Upper lobe of left lung (tissue), 4 donors: ENCODE measurements at regions not wholly inside any gene's neighbourhood (a gene's known extent, or its start where the extent isn't known, plus 50 kb on each side); places are given as distances from the start of the nearest gene placed in this dataset.

ENCODE experiments used
- CTCF ChIP-seq, 6 experiments: fragments of 450-650 bp in 4 of 6; fragments of 200-600 bp in 2 of 6; sonication (generic) in 2 of 6; IDR thresholded peaks; one replicate each; pipeline ENCODE4 v1.5.1; 2016 to 2019; ENCODE audit warnings: antibody characterized with exemption in 6 of 6
- POLR2A ChIP-seq, 4 donors: fragments of 450-650 bp; IDR thresholded peaks; one replicate each; pipeline ENCODE4 v1.5.1; 2016 to 2017; ENCODE audit warnings: antibody characterized with exemption in 4 of 4, mild to moderate bottlenecking in 2 of 4

- TF ChIP-seq CTCF (IDR thresholded peaks at IDR 0.05) (no peak), POLR2A (IDR thresholded peaks at IDR 0.05) (no peak)
Observed at GRCh38 chr7:57204411-57204811, 72.2 kb upstream of the ZNF479 start.
